GM12892 (cell line): ENCODE measurements at regions not wholly inside any gene's neighbourhood (a gene's known extent, or its start where the extent isn't known, plus 50 kb on each side); places are given as distances from the start of the nearest gene placed in this dataset.

Experiments used
- DNase-seq: peaks from one replicate; pipeline ENCODE4 v3.0.0; 2011; ENCODE audit not compliant: insufficient read length
- FAIRE-seq: peaks from 2 replicates; lab custom pipeline; 2011; peaks lifted over from hg19 to GRCh38; lab: Jason Lieb, UNC
- POLR2A ChIP-seq: IDR thresholded peaks from 2 replicates; pipeline ENCODE4 v1.6.1; 2011; ENCODE audit warnings: low read depth, low read length, control low read depth
- POLR2AphosphoS5 ChIP-seq: IDR thresholded peaks from 2 replicates; pipeline ENCODE4 v1.6.1; 2011; ENCODE audit warnings: low read depth, low read length, control low read depth
- TAF1 ChIP-seq: IDR thresholded peaks from 2 replicates; pipeline ENCODE4 v1.6.1; 2011; ENCODE audit warnings: low read depth, mild to moderate bottlenecking, control low read depth, low read length, borderline replicate concordance

DNA sequence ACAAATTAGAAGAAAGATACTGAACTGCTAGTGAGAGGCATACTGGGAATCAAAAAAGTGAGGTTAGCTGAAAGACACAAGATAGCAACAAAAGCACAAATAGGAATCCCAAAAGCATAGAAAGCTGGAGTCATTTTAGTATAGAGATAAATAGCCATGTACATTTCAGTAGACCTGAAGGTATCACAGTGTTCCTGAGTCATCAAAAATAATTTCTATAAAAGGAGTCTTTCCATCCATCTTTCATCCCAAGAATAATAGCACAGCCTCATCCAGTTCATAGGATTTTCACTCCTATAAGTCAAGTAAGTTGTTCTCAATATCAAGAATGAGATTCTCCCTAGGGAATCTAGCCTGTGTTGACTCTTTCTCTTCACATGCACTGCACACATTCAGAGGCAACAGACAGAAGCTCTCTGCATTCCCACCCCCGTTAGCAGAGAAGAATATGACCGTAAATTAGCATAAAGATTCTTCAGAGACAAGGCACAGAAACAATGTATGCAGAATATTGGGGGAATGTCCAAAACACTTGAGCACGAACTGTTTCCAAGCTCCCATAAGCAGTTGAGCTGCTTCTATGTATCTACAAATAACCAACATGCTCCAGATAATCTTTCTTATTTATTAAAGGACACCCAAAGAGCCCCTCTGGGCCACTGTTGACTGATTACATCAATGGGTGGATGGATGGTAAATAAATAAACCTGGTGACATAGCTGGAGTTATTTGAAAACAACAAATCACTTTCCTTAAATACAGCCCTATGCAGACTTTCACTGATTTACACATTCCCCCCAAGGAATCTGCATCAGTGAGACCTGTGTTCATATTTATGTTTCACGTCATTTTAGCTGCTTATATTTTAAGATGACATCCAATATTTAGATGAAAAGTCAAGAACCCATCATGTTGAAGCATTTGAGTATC lies 174.5 kb upstream of the PKDCC start:
- no peak for DNase-seq
- TF ChIP-seq POLR2A (no peak), POLR2AphosphoS5 (no peak)
- FAIRE-seq = no peak

GRCh38 chr2:41877114-41877678 lies 170.6 kb upstream of the PKDCC start:
- TF ChIP-seq POLR2AphosphoS5 = no peak
- no peak for TF ChIP-seq TAF1
- no peak for TF ChIP-seq POLR2A
- no peak for DNase-seq
- FAIRE-seq = no peak

DNA sequence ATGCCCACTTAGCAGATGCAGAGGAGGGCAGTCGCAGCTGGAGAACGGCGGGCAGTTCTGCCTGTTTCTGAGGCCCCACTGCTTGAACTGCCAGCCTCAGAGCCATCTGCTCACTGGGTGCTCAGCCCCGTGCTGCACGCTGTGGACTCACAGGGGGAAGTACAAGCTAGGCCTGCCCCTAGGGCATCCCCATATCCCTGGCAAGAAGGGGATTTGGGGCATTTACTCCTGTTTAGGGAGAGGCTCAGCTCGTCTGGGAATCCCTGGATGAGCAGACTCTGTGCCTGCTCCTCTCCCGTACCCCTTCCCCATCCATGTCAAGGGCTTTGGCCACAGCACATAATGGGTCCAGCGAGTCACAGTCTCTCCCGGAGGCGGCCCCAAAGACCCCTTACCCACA lies 169.8 kb upstream of the PKDCC start:
- FAIRE-seq (no peak), DNase-seq (no peak)
- no peak for TF ChIP-seq TAF1
- no peak for TF ChIP-seq POLR2A
- no peak for TF ChIP-seq POLR2AphosphoS5

- DNase-seq (no peak), FAIRE-seq (no peak)
- TF ChIP-seq POLR2A (no peak), POLR2AphosphoS5 (no peak), TAF1 (no peak)
Measured at GRCh38 chr2:41878716-41879234, 169.0 kb upstream of the PKDCC start.

DNA sequence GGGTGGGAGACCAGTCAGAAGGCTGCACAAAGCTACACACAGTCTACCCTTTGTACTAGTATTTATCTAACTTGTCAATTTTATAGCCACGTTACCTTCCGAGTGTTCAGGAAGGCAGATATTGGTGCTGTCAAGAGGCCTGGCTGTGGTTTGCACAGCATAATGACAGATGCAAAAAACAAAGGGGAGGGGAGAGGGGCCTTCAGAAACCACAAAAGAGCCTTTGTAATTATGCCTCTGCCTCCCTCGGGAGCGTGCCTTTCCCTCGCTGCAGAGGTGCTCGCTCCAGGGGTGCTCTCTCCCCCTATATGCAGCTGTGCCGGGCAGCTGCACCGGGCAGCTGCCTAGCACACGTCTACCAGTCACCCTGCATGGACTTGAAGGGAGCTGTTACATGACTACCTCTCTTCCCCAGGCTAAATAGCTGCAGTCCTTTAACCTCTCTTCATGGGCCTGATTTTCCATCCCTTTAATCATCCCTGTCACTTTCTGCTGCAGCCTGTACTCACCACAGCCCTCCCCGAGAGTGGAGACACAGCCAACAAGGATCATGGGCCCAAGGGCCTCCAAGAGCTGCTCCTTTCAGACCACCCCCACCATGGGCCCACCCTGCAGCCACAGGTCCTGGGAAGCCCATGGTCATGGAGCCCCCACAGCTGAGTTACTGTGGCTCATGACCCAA lies 168.4 kb upstream of the PKDCC start:
- TF ChIP-seq POLR2AphosphoS5 (no peak), POLR2A (no peak), TAF1 (no peak)
- DNase-seq (no peak), FAIRE-seq (no peak)

- FAIRE-seq (no peak), DNase-seq (no peak)
- no peak for TF ChIP-seq TAF1
- no peak for TF ChIP-seq POLR2A
- TF ChIP-seq POLR2AphosphoS5 = no peak
Measured at GRCh38 chr2:41880561-41881243, 167.1 kb upstream of the PKDCC start.

GRCh38 chr2:41881249-41881648 lies 166.6 kb upstream of the PKDCC start:
- no peak for TF ChIP-seq POLR2A
- no peak for TF ChIP-seq POLR2AphosphoS5
- TF ChIP-seq TAF1 = no peak
- FAIRE-seq (no peak), DNase-seq (no peak)

- DNase-seq (no peak), FAIRE-seq (no peak)
- TF ChIP-seq POLR2A (no peak), TAF1 (no peak), POLR2AphosphoS5 (no peak)
Measured at GRCh38 chr2:41884718-41885117, 163.1 kb upstream of the PKDCC start.

GRCh38 chr2:41886145-41886664 lies 161.6 kb upstream of the PKDCC start:
- DNase-seq (no peak), FAIRE-seq (no peak)

GRCh38 chr2:41886757-41887156 lies 161.1 kb upstream of the PKDCC start:
- TF ChIP-seq TAF1 (no peak), POLR2A (no peak), POLR2AphosphoS5 (no peak)
- no peak for DNase-seq
- FAIRE-seq = no peak

More at GRCh38 chr2:41886145-41886664, 161.6 kb upstream of the PKDCC start:
- no peak for TF ChIP-seq POLR2A
- TF ChIP-seq TAF1 = no peak
- no peak for TF ChIP-seq POLR2AphosphoS5
